H1 (cell line): ENCODE measurements at regions not wholly inside any gene's neighbourhood (a gene's known extent, or its start where the extent isn't known, plus 50 kb on each side); places are given as distances from the start of the nearest gene placed in this dataset.

ENCODE experiments used
- BACH1 ChIP-seq: IDR thresholded peaks from 2 replicates; pipeline ENCODE4 v1.6.1; 2012; ENCODE audit warnings: low read length, improper control_type of control experiment
- BRCA1 ChIP-seq: IDR thresholded peaks from 2 replicates; pipeline ENCODE4 v1.6.1; 2012; ENCODE audit warnings: low read depth, low read length, improper control_type of control experiment
- CBX8 ChIP-seq: fragments of 300-800, 300-1000 bp; sonication (generic); IDR thresholded peaks from 2 replicates; pipeline ENCODE4 v1.7.1; 2016; ENCODE audit warnings: low read depth, low read length, borderline replicate concordance
- CEBPB ChIP-seq: IDR thresholded peaks from 2 replicates; pipeline ENCODE4 v1.6.1; 2012; ENCODE audit warnings: low read depth, low read length
- JUND ChIP-seq: IDR thresholded peaks from 2 replicates; pipeline ENCODE4 v1.6.1; 2011; ENCODE audit warnings: mild to moderate bottlenecking, improper control_type of control experiment, low read length
- MAX ChIP-seq: IDR thresholded peaks from 2 replicates; pipeline ENCODE4 v1.6.1; 2012; ENCODE audit warnings: inconsistent platforms
- SAP30 ChIP-seq: fragments of 300-600 bp; sonication (generic); IDR thresholded peaks from 2 replicates; pipeline ENCODE4 v1.7.1; 2012; ENCODE audit warnings: low read length, moderate library complexity, mild to moderate bottlenecking, inconsistent platforms; ENCODE audit not compliant: insufficient read depth, insufficient replicate concordance
- SIX5 ChIP-seq: IDR thresholded peaks from 2 replicates; pipeline ENCODE4 v1.6.1; 2011; ENCODE audit warnings: mild to moderate bottlenecking, low read depth, low read length
- TBP ChIP-seq: IDR thresholded peaks from 2 replicates; pipeline ENCODE4 v1.6.1; 2011; ENCODE audit warnings: low read depth, low read length, improper control_type of control experiment
- ZNF274 ChIP-seq: IDR thresholded peaks from 2 replicates; pipeline ENCODE4 v1.7.0; 2012; ENCODE audit warnings: low read length, borderline replicate concordance; ENCODE audit errors: extremely low read depth

GRCh38 chr6:48764286-48765044, 653.5 kb upstream of the PTCHD4 start (continued):
- no peak for TF ChIP-seq TBP
- no peak for TF ChIP-seq ZNF274
- TF ChIP-seq BACH1 = no peak
- no peak for TF ChIP-seq SAP30
- no peak for TF ChIP-seq CEBPB
- no peak for TF ChIP-seq JUND
- no peak for TF ChIP-seq BRCA1
- TF ChIP-seq SIX5 = no peak
- TF ChIP-seq MAX = no peak
- no peak for TF ChIP-seq CBX8
